PC-9 (cell line): ENCODE measurements at regions not wholly inside any gene's neighbourhood (a gene's known extent, or its start where the extent isn't known, plus 50 kb on each side); places are given as distances from the start of the nearest gene placed in this dataset.

ENCODE experiments used
- BruUV-seq: library from RNA; stranded (reverse); fragments of 400-500 nt; replicated peaks from 2 replicates; lab custom pipeline; 2021; lab: Mats Ljungman, UMichigan
- CTCF ChIA-PET: fragments of 300-600 bp; sonication (Branson Sonifier 250); formaldehyde crosslinking; loops from one replicate; lab custom pipeline; 2022; ENCODE audit warnings: antibody characterized with exemption; lab: Charles Lee
- POLR2A ChIA-PET: fragments of 300-600 bp; sonication (Branson Sonifier 250); formaldehyde crosslinking; loops from one replicate; lab custom pipeline; 2022; ENCODE audit warnings: antibody characterized with exemption; ENCODE audit not compliant: unreplicated experiment; lab: Charles Lee
- DNase-seq, 2 experiments: peaks; one replicate each; pipeline versions ENCODE4 v3.0.0 to v3.0.0-alpha.2; 2015 to 2022; ENCODE audit warnings: mixed read lengths in 1 of 2
- H2AFZ ChIP-seq: fragments of 200-600 bp; sonication (generic); 2 replicates; pipeline ENCODE4 v1.8.1; 2017; ENCODE audit warnings: antibody characterized with exemption
- H3F3A ChIP-seq: fragments of 200-600 bp; sonication (generic); 2 replicates; pipeline ENCODE4 v1.8.1; 2017; ENCODE audit warnings: antibody characterized with exemption, mild to moderate bottlenecking, low read depth; ENCODE audit not compliant: insufficient read depth
- H3K27ac ChIP-seq: fragments of 200-600 bp; sonication (generic); 2 replicates; pipeline ENCODE4 v1.6.1; 2016; ENCODE audit warnings: mixed run types
- H3K27me3 ChIP-seq: fragments of 200-600 bp; sonication (generic); 2 replicates; pipeline ENCODE4 v1.6.1; 2016; ENCODE audit warnings: low read depth, mixed run types; ENCODE audit not compliant: insufficient read depth
- H3K36me3 ChIP-seq: fragments of 200-600 bp; sonication (generic); 2 replicates; pipeline ENCODE4 v1.6.1; 2016; ENCODE audit warnings: low read depth, mixed run types
- H3K4me1 ChIP-seq: fragments of 200-600 bp; sonication (generic); replicated peaks from 2 replicates; pipeline ENCODE4 v1.6.1; 2016; ENCODE audit warnings: mixed run types; ENCODE audit not compliant: insufficient read depth
- H3K4me2 ChIP-seq: fragments of 200-600 bp; sonication (generic); 2 replicates; pipeline ENCODE4 v1.6.1; 2017; ENCODE audit warnings: mixed run types
- H3K4me3 ChIP-seq: fragments of 200-600 bp; sonication (generic); 2 replicates; pipeline ENCODE4 v1.6.1; 2016; ENCODE audit warnings: mixed run types
- H3K79me2 ChIP-seq: fragments of 200-600 bp; sonication (generic); 2 replicates; pipeline ENCODE4 v1.6.1; 2017; ENCODE audit warnings: low read depth, mixed run types
- H3K9me2 ChIP-seq: fragments of 200-600 bp; sonication (generic); 2 replicates; pipeline ENCODE4 v1.8.1; 2017; ENCODE audit warnings: mild to moderate bottlenecking; ENCODE audit not compliant: insufficient read depth
- H3K9me3 ChIP-seq: fragments of 200-600 bp; sonication (generic); 2 replicates; pipeline ENCODE4 v1.8.1; 2016; ENCODE audit warnings: low read depth; ENCODE audit not compliant: insufficient read depth
- H4K20me1 ChIP-seq: fragments of 200-600 bp; sonication (generic); 2 replicates; pipeline ENCODE4 v1.8.1; 2017; ENCODE audit not compliant: insufficient read depth
- CTCF ChIP-seq: fragments of 200-600 bp; sonication (generic); conservative IDR thresholded peaks from 2 replicates; pipeline ENCODE4 v1.6.1; 2017; ENCODE audit warnings: mixed run types, antibody characterized with exemption, mild to moderate bottlenecking, moderate library complexity
- EZH2 ChIP-seq: fragments of 200-600 bp; sonication (generic); IDR thresholded peaks from 2 replicates; pipeline ENCODE4 v1.8.0; 2017; ENCODE audit warnings: antibody characterized with exemption, low read depth
- intact Hi-C: fragments of 100-400 bp; cut with micrococcal nuclease; formaldehyde crosslinking; loops from one replicate; pipeline ENCODE4 v1.10.0; 2022; ENCODE audit not compliant: unreplicated experiment

GRCh38 chr9:107984956-107985355, 495.4 kb upstream of the KLF4 start:
- CTCF ChIA-PET: no interaction called here
- no peaks in the 10 kb centered on the region for H3K27me3 ChIP-seq
- no peaks in the 10 kb centered on the region for H3K79me2 ChIP-seq
- H4K20me1 ChIP-seq: no peaks in the 10 kb centered on the region
- POLR2A ChIA-PET: no interaction called here
- H2AFZ ChIP-seq: no peak overlapping the region
- no peak for TF ChIP-seq CTCF
- TF ChIP-seq EZH2: no peak
- no peaks in the 10 kb centered on the region for H3K36me3 ChIP-seq
- no peak overlapping the region for H3K4me2 ChIP-seq
- no peaks in the 10 kb centered on the region for H3K9me2 ChIP-seq
- intact Hi-C loops: no loop called here
- H3K9me3 ChIP-seq: no peaks in the 10 kb centered on the region
- peaks cover 8% of the 10 kb centered on the region; the same call in 1 of the 2 replicates for H3K4me1 ChIP-seq
- no peak for DNase-seq
- H3F3A ChIP-seq: peaks cover 5% of the 10 kb centered on the region; the same call in 1 of the 2 replicates
- no peak overlapping the region for H3K4me3 ChIP-seq
- no peak overlapping the region for H3K27ac ChIP-seq
- BruUV-seq: no TSS peak

- Histone ChIP-seq H3K27me3 (no peaks in the 10 kb centered on the region), H3K4me3 (no peak overlapping the region), H3F3A (no peaks in the 10 kb centered on the region), H3K9me2 (no peaks in the 10 kb centered on the region), H4K20me1 (no peaks in the 10 kb centered on the region), H3K27ac (no peak overlapping the region), H3K79me2 (no peaks in the 10 kb centered on the region), H3K4me1 (no peaks in the 10 kb centered on the region), H3K9me3 (no peaks in the 10 kb centered on the region), H3K36me3 (no peaks in the 10 kb centered on the region), H2AFZ (no peak overlapping the region), H3K4me2 (no peak overlapping the region)
- intact Hi-C loops: no loop called here
- DNase-seq: no peak
- BruUV-seq: no TSS peak
- CTCF ChIA-PET: no interaction called here
- POLR2A ChIA-PET: no interaction called here
- TF ChIP-seq EZH2 (no peak), CTCF (no peak)
These were observed 494.2 kb upstream of the KLF4 start for GRCh38 chr9:107983762-107984161.

GRCh38 chr9:107983181-107983603, 493.6 kb upstream of the KLF4 start:
- TF ChIP-seq CTCF: no peak
- TF ChIP-seq EZH2: no peak
- H3K4me2 ChIP-seq: no peak overlapping the region
- ChIA-PET CTCF (no interaction called here), POLR2A (no interaction called here)
- BruUV-seq: no TSS peak
- H3K4me3 ChIP-seq: no peak overlapping the region
- H4K20me1 ChIP-seq: no peaks in the 10 kb centered on the region
- DNase-seq: no peak
- H3K36me3 ChIP-seq: no peaks in the 10 kb centered on the region
- H3K4me1 ChIP-seq: no peaks in the 10 kb centered on the region
- no peaks in the 10 kb centered on the region for H3F3A ChIP-seq
- no peaks in the 10 kb centered on the region for H3K9me2 ChIP-seq
- intact Hi-C loops: no loop called here
- no peaks in the 10 kb centered on the region for H3K9me3 ChIP-seq
- H2AFZ ChIP-seq: no peak overlapping the region
- no peak overlapping the region for H3K27ac ChIP-seq
- no peaks in the 10 kb centered on the region for H3K27me3 ChIP-seq
- H3K79me2 ChIP-seq: no peaks in the 10 kb centered on the region
